Heart left ventricle (tissue), 16 donors: ENCODE measurements at regions not wholly inside any gene's neighbourhood (a gene's known extent, or its start where the extent isn't known, plus 50 kb on each side); places are given as distances from the start of the nearest gene placed in this dataset.
"Not testable (repeated sequence)": the region's sequence is repeated elsewhere in the genome, so short reads cannot be mapped to it uniquely, and the experiment has no call there.

Experiments used
- ATAC-seq, 4 donors: fragments of 200-7000 bp; cut with Tn5 transposase; one replicate each; pipeline ENCODE4 v1.9.1; 2020 to 2022; ENCODE audit warnings: moderate library complexity in 4 of 4, mild to moderate bottlenecking in 3 of 4, moderate number of reproducible peaks in 1 of 4
- DNase-seq, 5 donors: peaks; one replicate each; pipeline ENCODE4 v3.0.0-alpha.2; 2020
- H3K27ac ChIP-seq, 12 donors: fragments of 200-600 bp; sonication (generic) in 4 of 12; one replicate each; pipeline versions ENCODE4 v1.5.0 to v1.8.0; 2016 to 2022; ENCODE audit warnings: mild to moderate bottlenecking in 2 of 12
- H3K27me3 ChIP-seq, 9 donors: fragments of 200-600 bp; sonication (generic) in 2 of 9; one replicate each; pipeline versions ENCODE4 v1.5.1 to v1.8.0; 2016 to 2022; ENCODE audit warnings: mild to moderate bottlenecking in 3 of 9
- H3K36me3 ChIP-seq, 9 donors: fragments of 200-600 bp; sonication (generic) in 2 of 9; one replicate each; pipeline versions ENCODE4 v1.5.0 to v1.8.0; 2018 to 2022; ENCODE audit warnings: mild to moderate bottlenecking in 2 of 9
- H3K4me1 ChIP-seq, 12 donors: fragments of 200-600 bp; sonication (generic) in 4 of 12; one replicate each; pipeline versions ENCODE4 v1.5.0 to v1.8.0; 2016 to 2022; ENCODE audit warnings: mild to moderate bottlenecking in 3 of 12
- H3K4me3 ChIP-seq, 12 donors: fragments of 200-600 bp; sonication (generic) in 4 of 12; one replicate each; pipeline versions ENCODE4 v1.5.0 to v1.8.0; 2017 to 2022; ENCODE audit warnings: mild to moderate bottlenecking in 9 of 12, moderate library complexity in 4 of 12
- H3K9me3 ChIP-seq, 12 donors: fragments of 200-600 bp; sonication (generic) in 4 of 12; one replicate each; pipeline versions ENCODE4 v1.5.0 to v1.8.0; 2016 to 2022; ENCODE audit warnings: mild to moderate bottlenecking in 1 of 12
- POLR2A ChIP-seq, 2 donors: fragments of 450-650 bp; IDR thresholded peaks; one replicate each; pipeline ENCODE4 v1.6.1; 2017; ENCODE audit warnings: antibody characterized with exemption in 2 of 2, mild to moderate bottlenecking in 2 of 2, moderate library complexity in 2 of 2
- WGBS, 4 donors: extraction: QIAGEN DNeasy Blood & Tissue Kit in 2 of 4; methylation state at CpG; one replicate each; pipeline versions ENCODE4 v1.1.5 to v1.1.7; 2013 to 2018; 5-methylcytosine and 5-hydroxymethylcytosine counted together
- intact Hi-C, 10 donors: fragments of 100-400 bp; cut with DNase I; formaldehyde crosslinking; loops; one replicate each; pipeline versions ENCODE4 v1.11.1 to v1.14.2; 2022
- TF ChIP-seq, protein P1 (sequence below), 12 donors: fragments of 200-600 bp; sonication (generic) in 4 of 12; IDR thresholded peaks; one replicate each; pipeline versions ENCODE4 v1.5.0 to v1.8.0; 2018 to 2022; ENCODE audit warnings: antibody characterized with exemption in 12 of 12, mild to moderate bottlenecking in 5 of 12
- donor health status: ischemic (EF 13 %, LVEDD 7.1; RV severe dilation, severe dysfunction).
- donor health status: healthy with polysubstance abuse.
- donor health status: DM: no; HTN: yes; CAD: no.
- donor health status: DM: no; HTN: no; CAD: no.
- donor health status: ischemic (EF 25% LVEDD 6.9; RV normal size, moderate dysfunction).
- donor health status: ischemic (EF 25% LVEDD 5.7; RV mildly dilated, moderate dysfunction).
- donor health status: healthy.
- donor health status: DM: yes; HTN: yes; CAD: no.
- donor health status: ischemic (EF 35%, LVEDD 5.7; RV mildly dilated, moderate dysfunction).
- donor health status: nonischemic (EF 11% LVEDD 7.7; RV severe dilation, severe dysfunction).
- donor health status: DM: yes; HTN: yes; CAD: no.
- donor health status: PGD.
- donor health status: ischemic (EF 29% LVEDD 5.4; RV normal size, mild dysfunction).
- donor health status: nonischemic (EF 23%, LVEDD 6.1; RV moderate dilation, normal function).

DNA sequence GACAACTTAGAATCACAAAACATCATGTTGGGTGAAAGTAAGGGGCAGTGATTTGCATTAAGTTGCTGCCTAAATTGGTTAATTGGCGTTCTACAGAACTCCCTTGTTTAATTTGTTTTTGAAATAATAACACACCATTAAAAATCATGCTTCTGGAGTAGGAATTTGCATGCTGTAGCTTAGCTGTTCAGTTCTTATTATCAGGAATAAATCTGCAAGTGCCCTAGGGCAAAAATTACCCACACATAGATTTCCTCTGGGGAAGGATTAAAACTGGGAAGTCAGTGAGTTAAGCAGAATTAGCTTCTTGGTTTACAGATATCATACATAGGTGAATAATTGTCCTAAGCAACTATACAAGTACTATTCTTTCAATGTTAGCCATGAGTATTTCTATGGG lies 381.6 kb upstream of the NAALADL2 start:
- no peaks in the 10 kb centered on the region for H3K9me3 ChIP-seq
- intact Hi-C loops = no loop called here
- H3K27me3 ChIP-seq = no peaks in the 10 kb centered on the region
- H3K4me1 ChIP-seq = no peaks in the 10 kb centered on the region
- H3K27ac ChIP-seq = no peak overlapping the region
- H3K36me3 ChIP-seq = no peaks in the 10 kb centered on the region
- WGBS, 4 donors = 83 to 92% (median 88%) methylated on average over 1 of the region's 1 CpG
- TF ChIP-seq, protein P1, sequence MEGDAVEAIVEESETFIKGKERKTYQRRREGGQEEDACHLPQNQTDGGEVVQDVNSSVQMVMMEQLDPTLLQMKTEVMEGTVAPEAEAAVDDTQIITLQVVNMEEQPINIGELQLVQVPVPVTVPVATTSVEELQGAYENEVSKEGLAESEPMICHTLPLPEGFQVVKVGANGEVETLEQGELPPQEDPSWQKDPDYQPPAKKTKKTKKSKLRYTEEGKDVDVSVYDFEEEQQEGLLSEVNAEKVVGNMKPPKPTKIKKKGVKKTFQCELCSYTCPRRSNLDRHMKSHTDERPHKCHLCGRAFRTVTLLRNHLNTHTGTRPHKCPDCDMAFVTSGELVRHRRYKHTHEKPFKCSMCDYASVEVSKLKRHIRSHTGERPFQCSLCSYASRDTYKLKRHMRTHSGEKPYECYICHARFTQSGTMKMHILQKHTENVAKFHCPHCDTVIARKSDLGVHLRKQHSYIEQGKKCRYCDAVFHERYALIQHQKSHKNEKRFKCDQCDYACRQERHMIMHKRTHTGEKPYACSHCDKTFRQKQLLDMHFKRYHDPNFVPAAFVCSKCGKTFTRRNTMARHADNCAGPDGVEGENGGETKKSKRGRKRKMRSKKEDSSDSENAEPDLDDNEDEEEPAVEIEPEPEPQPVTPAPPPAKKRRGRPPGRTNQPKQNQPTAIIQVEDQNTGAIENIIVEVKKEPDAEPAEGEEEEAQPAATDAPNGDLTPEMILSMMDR (IDR thresholded peaks at IDR 0.05) = no peak
- no peak for TF ChIP-seq POLR2A (IDR thresholded peaks at IDR 0.05)
- ATAC-seq (no peak), DNase-seq (no peak)
- H3K4me3 ChIP-seq = no peak overlapping the region

DNA sequence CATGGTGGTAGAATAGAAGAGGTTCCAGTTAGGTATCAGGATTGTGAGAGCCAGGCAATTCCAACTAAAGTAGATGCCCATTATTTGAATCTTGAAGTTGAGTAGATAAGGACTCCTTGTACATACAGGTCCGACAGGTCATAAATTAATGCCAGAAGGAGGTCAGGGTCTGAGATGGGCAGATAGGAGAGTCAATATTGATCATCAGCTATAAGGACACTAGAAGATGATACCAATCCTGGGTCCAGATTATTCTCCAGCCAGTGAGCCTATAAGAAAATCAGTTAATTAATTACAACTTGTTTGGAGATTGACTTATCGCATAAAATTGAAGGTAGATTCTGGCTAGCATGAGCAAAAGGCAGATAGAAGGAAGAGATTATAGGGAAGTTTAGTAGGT lies 378.4 kb upstream of the NAALADL2 start:
- WGBS, 4 donors = 93 to 98% (median 96%) methylated on average over 2 of the region's 2 CpGs
- intact Hi-C loops = no loop called here
- TF ChIP-seq POLR2A (IDR thresholded peaks at IDR 0.05) = no peak

DNA sequence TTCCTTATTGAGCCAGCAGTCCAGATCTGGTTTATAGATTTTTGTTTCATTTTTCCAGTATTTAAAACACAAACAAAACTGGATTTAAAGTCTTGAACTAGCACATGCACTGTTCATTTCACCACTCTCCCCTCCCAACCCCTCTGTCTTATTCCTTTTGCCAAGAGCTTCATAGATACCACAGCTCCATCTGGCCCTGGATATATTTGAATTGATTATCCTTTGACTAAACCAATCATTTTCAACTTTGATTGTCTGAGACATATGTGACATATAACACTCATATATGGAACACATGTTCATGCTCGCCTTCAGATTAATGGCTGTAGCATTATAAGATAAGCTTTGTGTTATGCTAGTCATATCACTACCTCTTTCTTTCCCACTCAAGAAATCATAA lies 376.6 kb upstream of the NAALADL2 start:
- DNase-seq (no peak), ATAC-seq (no peak)
- H3K4me3 ChIP-seq = no peak overlapping the region
- H3K4me1 ChIP-seq = no peaks in the 10 kb centered on the region
- H3K27me3 ChIP-seq = no peaks in the 10 kb centered on the region
- no peaks in the 10 kb centered on the region for H3K36me3 ChIP-seq
- intact Hi-C loops = no loop called here
- 87 to 98% (median 90%) methylated on average over 1 of the region's 1 CpG for WGBS, 4 donors
- TF ChIP-seq POLR2A (IDR thresholded peaks at IDR 0.05) = no peak
- TF ChIP-seq, protein P1 (IDR thresholded peaks at IDR 0.05) = no peak
- no peaks in the 10 kb centered on the region for H3K9me3 ChIP-seq
- H3K27ac ChIP-seq = no peak overlapping the region

More for the DNA sequence above, 378.4 kb upstream of the NAALADL2 start:
- H3K4me1 ChIP-seq = no peaks in the 10 kb centered on the region
- H3K27me3 ChIP-seq = no peaks in the 10 kb centered on the region
- DNase-seq = no peak
- H3K4me3 ChIP-seq = no peak overlapping the region
- H3K9me3 ChIP-seq = no peaks in the 10 kb centered on the region
- no peak for ATAC-seq
- H3K27ac ChIP-seq = no peak overlapping the region
- H3K36me3 ChIP-seq = no peaks in the 10 kb centered on the region

DNA sequence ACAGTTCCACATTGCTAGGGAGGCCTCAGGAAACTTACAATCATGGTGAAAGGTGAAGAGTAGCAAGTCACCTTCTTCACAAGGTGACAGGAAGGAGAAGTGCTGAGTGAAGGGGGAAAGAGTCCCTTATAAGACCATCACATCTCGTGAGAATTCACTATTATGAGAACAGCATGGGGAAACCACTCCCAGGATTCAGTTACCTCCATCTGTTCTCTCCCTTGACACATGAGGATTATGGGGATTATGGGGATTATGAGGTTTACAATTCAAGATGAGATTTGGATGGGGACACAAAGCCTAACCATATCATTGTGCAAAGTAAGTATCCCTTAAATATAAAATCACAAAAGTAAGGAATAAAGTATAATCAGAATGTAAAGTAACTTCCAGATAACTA lies 375.9 kb upstream of the NAALADL2 start:
- intact Hi-C loops = no loop called here
- Histone ChIP-seq H3K9me3 (no peaks in the 10 kb centered on the region), H3K27ac (no peak overlapping the region), H3K4me1 (no peaks in the 10 kb centered on the region), H3K4me3 (no peak overlapping the region), H3K27me3 (no peaks in the 10 kb centered on the region), H3K36me3 (no peaks in the 10 kb centered on the region)
- ATAC-seq = no peak
- no peak for DNase-seq
- no peak for TF ChIP-seq POLR2A (IDR thresholded peaks at IDR 0.05)
- TF ChIP-seq, protein P1 (IDR thresholded peaks at IDR 0.05) = no peak
- 67 to 80% (median 78%) methylated on average over 1 of the region's 1 CpG for WGBS, 4 donors

DNA sequence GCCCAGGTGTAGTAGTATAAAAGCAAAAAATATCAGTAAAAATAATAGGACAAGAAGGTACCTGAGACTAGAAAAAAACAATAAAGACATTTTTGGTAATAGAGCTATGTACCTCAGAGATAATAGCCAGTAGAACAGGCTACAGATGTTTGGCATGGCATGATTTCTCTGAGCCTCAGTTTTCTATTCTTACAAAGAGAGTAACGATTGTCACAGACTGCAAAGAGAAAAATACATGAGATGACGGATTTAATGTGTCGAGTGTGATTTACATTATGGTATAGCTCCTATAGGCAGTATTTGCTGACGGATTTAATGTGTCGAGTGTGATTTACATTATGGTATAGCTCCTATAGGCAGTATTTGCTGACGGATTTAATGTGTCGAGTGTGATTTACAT lies 375.3 kb upstream of the NAALADL2 start:
- DNase-seq, H3K4me1 ChIP-seq, H3K27me3 ChIP-seq, ATAC-seq, H3K9me3 ChIP-seq, intact Hi-C loops, H3K27ac ChIP-seq, H3K4me3 ChIP-seq, H3K36me3 ChIP-seq: not testable (repeated sequence)
- 89 to 97% (median 91%) methylated on average over 5 to 6 of the region's 7 CpGs for WGBS, 4 donors
